Kidney (tissue), 13 donors: ENCODE measurements at regions not wholly inside any gene's neighbourhood (a gene's known extent, or its start where the extent isn't known, plus 50 kb on each side); places are given as distances from the start of the nearest gene placed in this dataset.

Experiments
- DNase-seq, 5 donors: peaks; one replicate each; pipeline ENCODE4 v3.0.0-alpha.2; 2013 to 2020
- FAIRE-seq: peaks from 2 replicates; lab custom pipeline; 2012; peaks lifted over from hg19 to GRCh38; lab: Jason Lieb, UNC
- H3K27ac ChIP-seq, 2 donors: one replicate each; pipeline ENCODE4 v1.7.0; 2013; ENCODE audit warnings: low read depth in 2 of 2, low read length in 2 of 2, inconsistent platforms in 1 of 2
- H3K27me3 ChIP-seq: one replicate; pipeline ENCODE4 v1.7.1; 2013; ENCODE audit warnings: low read length, inconsistent platforms; ENCODE audit not compliant: control insufficient read depth, insufficient read depth
- H3K36me3 ChIP-seq, 3 donors: one replicate each; pipeline versions ENCODE4 v1.7.0 to v1.7.1; 2013; ENCODE audit warnings: low read length in 3 of 3, control low read depth in 1 of 3, inconsistent platforms in 1 of 3; ENCODE audit not compliant: insufficient read depth in 3 of 3, control insufficient read depth in 2 of 3
- H3K4me1 ChIP-seq, 3 donors: one replicate each; pipeline versions ENCODE4 v1.7.0 to v1.7.1; 2013; ENCODE audit warnings: low read length in 3 of 3, inconsistent platforms in 1 of 3, low read depth in 1 of 3; ENCODE audit not compliant: control insufficient read depth in 2 of 3, insufficient read depth in 2 of 3
- H3K4me3 ChIP-seq, 3 donors: one replicate each; pipeline versions ENCODE4 v1.7.0 to v1.8.1; 2013; ENCODE audit warnings: low read length in 3 of 3, control low read depth in 1 of 3, inconsistent platforms in 1 of 3
- H3K9ac ChIP-seq, 3 donors: one replicate each; pipeline versions ENCODE4 v1.7.0 to v1.7.1; 2013; ENCODE audit warnings: low read length in 3 of 3, control low read depth in 1 of 3, inconsistent platforms in 1 of 3
- H3K9me3 ChIP-seq, 3 donors: one replicate each; pipeline versions ENCODE4 v1.7.0 to v1.7.1; 2013; ENCODE audit warnings: low read length in 3 of 3, control low read depth in 1 of 3, inconsistent platforms in 1 of 3; ENCODE audit not compliant: control insufficient read depth in 2 of 3, insufficient read depth in 1 of 3
- CTCF ChIP-seq: IDR thresholded peaks from 3 replicates; pipeline ENCODE4 v1.5.1; 2012; ENCODE audit warnings: mild to moderate bottlenecking, moderate library complexity, borderline replicate concordance; ENCODE audit not compliant: insufficient read depth; ENCODE audit errors: extremely low read depth
- intact Hi-C: fragments of 100-400 bp; cut with DNase I; formaldehyde crosslinking; loops from one replicate; pipeline ENCODE4 v1.11.1; 2022
- donor health status: control.
- donor health status: control.
- donor health status: control.
- donor health status: control.
- donor health status: control.
- donor health status: DM: yes; HTN: yes; CAD: no.
- donor health status: Normal renal cell carcinoma (clear cell type).

- H3K27me3 ChIP-seq, result no peaks in the 10 kb centered on the region
Measured at GRCh38 chr9:7946458-7946857, 146.9 kb upstream of the DMAC1 start.

GRCh38 chr9:7944572-7944971 is 145.0 kb upstream of the DMAC1 start:
- DNase-seq (no peak), FAIRE-seq (no peak)
- H3K4me3 ChIP-seq, result no peak overlapping the region
- no peaks in the 10 kb centered on the region for H3K27me3 ChIP-seq
- H3K4me1 ChIP-seq, result no peaks in the 10 kb centered on the region
- no peak overlapping the region for H3K9ac ChIP-seq
- intact Hi-C loops, result no loop called here
- no peak for TF ChIP-seq CTCF
- H3K9me3 ChIP-seq, result peaks cover 0 to 4% (median 0%) of the 10 kb centered on the region in 3 donors
- no peak overlapping the region for H3K27ac ChIP-seq
- no peaks in the 10 kb centered on the region for H3K36me3 ChIP-seq

More at GRCh38 chr9:7946458-7946857, 146.9 kb upstream of the DMAC1 start:
- Histone ChIP-seq H3K9me3 (no peaks in the 10 kb centered on the region), H3K4me1 (no peaks in the 10 kb centered on the region), H3K9ac (no peak overlapping the region), H3K27ac (no peak overlapping the region), H3K4me3 (no peak overlapping the region), H3K36me3 (no peaks in the 10 kb centered on the region)
- intact Hi-C loops, result no loop called here
- FAIRE-seq (no peak), DNase-seq (no peak)
- TF ChIP-seq CTCF, result no peak

- H3K9me3 ChIP-seq, result peaks cover 0 to 10% (median 0%) of the 10 kb centered on the region in 3 donors
- DNase-seq, result no peak
- H3K4me1 ChIP-seq, result no peaks in the 10 kb centered on the region
- no peak overlapping the region for H3K9ac ChIP-seq
- TF ChIP-seq CTCF, result no peak
- intact Hi-C loops, result no loop called here
- H3K36me3 ChIP-seq, result no peaks in the 10 kb centered on the region
- no peaks in the 10 kb centered on the region for H3K27me3 ChIP-seq
- no peak overlapping the region for H3K4me3 ChIP-seq
- no peak overlapping the region for H3K27ac ChIP-seq
- no peak for FAIRE-seq
Measured at GRCh38 chr9:7937761-7938491, 138.3 kb upstream of the DMAC1 start.
